GM12864 (cell line): ENCODE measurements at regions not wholly inside any gene's neighbourhood (a gene's known extent, or its start where the extent isn't known, plus 50 kb on each side); places are given as distances from the start of the nearest gene placed in this dataset.

Source experiments
- DNase-seq: peaks from one replicate; pipeline ENCODE4 v3.0.0-alpha.2; 2011; ENCODE audit warnings: low read depth
- H3K4me3 ChIP-seq: 2 replicates; pipeline ENCODE4 v1.5.1; 2011; ENCODE audit warnings: mild to moderate bottlenecking, low read depth, low read length, control low read depth
- CTCF ChIP-seq: IDR thresholded peaks from 2 replicates; pipeline ENCODE4 v1.5.1; 2011; ENCODE audit warnings: low read depth, mild to moderate bottlenecking, moderate library complexity, low read length, control low read depth, inconsistent platforms; ENCODE audit errors: missing control alignments

GRCh38 chr11:134522782-134523570 is 110.9 kb upstream of the B3GAT1 start:
- H3K4me3 ChIP-seq, result no peak overlapping the region
- DNase-seq, result no peak
- TF ChIP-seq CTCF, result no peak

DNA sequence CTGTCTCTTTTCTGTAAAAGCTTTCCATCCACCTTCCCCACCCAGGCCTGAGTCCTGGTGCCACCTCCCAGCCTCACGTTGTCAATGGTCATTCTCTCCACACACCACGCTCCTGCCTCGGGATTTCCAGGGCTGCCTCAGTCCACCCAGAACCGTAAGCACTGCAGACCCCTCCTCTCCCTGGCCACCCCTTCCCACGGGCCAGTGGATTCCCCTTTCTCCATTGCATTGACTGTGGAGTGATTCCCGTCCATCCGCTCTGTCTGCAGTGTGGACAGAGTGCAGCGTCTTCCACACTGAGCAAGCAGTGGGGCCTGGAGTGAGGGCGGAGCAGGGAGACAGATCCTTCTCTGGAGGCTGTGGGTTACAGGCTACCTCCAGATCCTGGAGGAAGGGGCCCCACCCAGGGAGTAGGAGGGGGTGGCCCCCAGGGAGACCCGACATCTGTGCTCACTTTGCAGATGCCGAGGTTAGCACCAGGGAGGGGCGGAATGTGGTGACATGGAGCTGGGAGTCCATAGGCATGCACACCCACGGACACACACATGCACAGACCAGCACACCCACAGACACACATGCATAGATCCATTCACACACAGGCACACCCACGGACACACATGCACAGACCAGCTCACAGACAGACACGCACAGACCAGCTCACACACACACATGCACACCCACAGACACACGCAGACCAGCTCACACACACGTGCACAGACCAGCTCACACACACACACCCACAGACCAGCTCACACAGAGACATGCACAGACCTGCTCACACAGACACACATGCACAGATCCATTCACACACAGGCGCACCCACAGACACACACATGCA is 109.6 kb upstream of the B3GAT1 start:
- H3K4me3 ChIP-seq, result no peak overlapping the region
- TF ChIP-seq CTCF, result no peak
- DNase-seq, result no peak

DNA sequence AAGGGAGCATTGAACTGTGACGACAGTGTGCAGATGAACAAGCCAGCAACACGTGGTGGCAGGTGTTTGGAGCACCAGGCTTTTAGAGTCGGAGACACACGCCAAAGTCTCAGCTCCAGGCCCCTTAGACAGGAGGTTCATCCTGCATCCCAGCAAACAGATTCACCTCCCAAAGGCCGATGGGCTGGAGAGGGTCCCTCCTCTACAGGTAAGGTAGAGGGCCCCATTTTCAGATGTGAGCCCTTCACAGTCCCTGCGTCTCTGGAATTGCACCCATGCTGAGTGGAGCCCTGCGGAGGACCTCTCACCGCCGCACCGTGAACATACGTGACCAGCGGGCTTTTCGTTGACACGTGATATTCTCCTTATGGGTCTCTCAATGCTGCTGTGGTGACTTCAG is 109.0 kb upstream of the B3GAT1 start:
- no peak for TF ChIP-seq CTCF
- no peak for DNase-seq
- H3K4me3 ChIP-seq, result no peak overlapping the region

- TF ChIP-seq CTCF, result no peak
- DNase-seq, result no peak
- no peak overlapping the region for H3K4me3 ChIP-seq
Measured at GRCh38 chr11:134519788-134520187, 107.7 kb upstream of the B3GAT1 start.

DNA sequence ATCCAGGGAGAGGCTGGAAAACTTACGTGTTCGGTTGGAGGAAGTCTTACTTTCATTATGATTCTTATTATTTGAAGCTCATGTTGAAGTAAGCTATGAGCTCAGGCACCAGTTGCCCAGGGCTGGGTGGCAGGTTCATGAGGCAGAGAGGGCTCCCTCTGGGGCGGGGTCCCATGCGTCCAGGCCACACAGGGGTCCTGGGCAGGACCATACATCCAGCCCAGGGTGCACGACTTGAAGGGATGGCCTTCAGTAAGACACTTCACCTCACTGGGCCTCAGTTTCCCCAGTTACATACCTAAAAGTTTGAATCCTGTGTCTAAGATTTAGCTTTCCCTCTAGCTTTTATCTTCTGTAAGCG is 107.3 kb upstream of the B3GAT1 start:
- TF ChIP-seq CTCF, result no peak
- no peak overlapping the region for H3K4me3 ChIP-seq
- no peak for DNase-seq

- no peak overlapping the region for H3K4me3 ChIP-seq
- no peak for TF ChIP-seq CTCF
- DNase-seq, result no peak
Measured at GRCh38 chr11:134518616-134519389, 106.8 kb upstream of the B3GAT1 start.
